GM12878 (cell line): ENCODE measurements at regions not wholly inside any gene's neighbourhood (a gene's known extent, or its start where the extent isn't known, plus 50 kb on each side); places are given as distances from the start of the nearest gene placed in this dataset.

ENCODE experiments used
- BHLHE40 ChIP-seq, 2 experiments: fragments of 450-650 bp in 1 of 2; IDR thresholded peaks; 2 replicates each; pipeline ENCODE4 v1.6.1; 2011 to 2017; ENCODE audit warnings: low read depth in 2 of 2, borderline replicate concordance in 1 of 2, improper control_type of control experiment in 1 of 2, low read length in 1 of 2, mild to moderate bottlenecking in 1 of 2
- CBFB ChIP-seq: IDR thresholded peaks from 2 replicates; pipeline ENCODE4 v1.6.1; 2016; ENCODE audit warnings: antibody characterized with exemption, low read depth
- DPF2 ChIP-seq: fragments of 450-650 bp; IDR thresholded peaks from 2 replicates; pipeline ENCODE4 v1.6.1; 2017; ENCODE audit warnings: mild to moderate bottlenecking
- E2F8 ChIP-seq: fragments of 450-650 bp; IDR thresholded peaks from 2 replicates; pipeline ENCODE4 v1.6.1; 2018; ENCODE audit warnings: mild to moderate bottlenecking, low read depth, moderate library complexity; ENCODE audit not compliant: partially characterized antibody
- IKZF1 ChIP-seq: fragments of 450-650 bp; conservative IDR thresholded peaks from 2 replicates; pipeline ENCODE4 v1.6.1; 2017; ENCODE audit warnings: antibody characterized with exemption, mild to moderate bottlenecking
- IRF3 ChIP-seq: fragments of 450-650 bp; IDR thresholded peaks from 2 replicates; pipeline ENCODE4 v1.6.1; 2014; ENCODE audit warnings: mild to moderate bottlenecking
- MEF2A ChIP-seq: IDR thresholded peaks from 2 replicates; pipeline ENCODE4 v1.6.1; 2011; ENCODE audit warnings: low read depth, mild to moderate bottlenecking, low read length, moderate library complexity; ENCODE audit not compliant: insufficient read depth
- MLLT1 ChIP-seq: fragments of 450-650 bp; IDR thresholded peaks from 2 replicates; pipeline ENCODE4 v1.6.1; 2016; ENCODE audit warnings: mild to moderate bottlenecking
- NFYB ChIP-seq: IDR thresholded peaks from 2 replicates; pipeline ENCODE4 v1.6.1; 2011; ENCODE audit warnings: low read depth, mild to moderate bottlenecking, low read length, improper control_type of control experiment, moderate library complexity; ENCODE audit not compliant: insufficient read depth
- NKRF ChIP-seq: fragments of 450-650 bp; conservative IDR thresholded peaks from 2 replicates; pipeline ENCODE4 v1.6.1; 2017; ENCODE audit warnings: mild to moderate bottlenecking, moderate library complexity
- NR2C2 ChIP-seq: IDR thresholded peaks from 2 replicates; pipeline ENCODE4 v1.6.1; 2011; ENCODE audit warnings: borderline replicate concordance, low read depth; ENCODE audit not compliant: control insufficient read depth, insufficient read length
- RAD21 ChIP-seq: IDR thresholded peaks from 2 replicates; pipeline ENCODE4 v1.6.1; 2011; ENCODE audit warnings: mild to moderate bottlenecking, low read depth, low read length, moderate library complexity; ENCODE audit not compliant: insufficient read depth
- SMARCA5 ChIP-seq: fragments of 450-650 bp; IDR thresholded peaks from 2 replicates; pipeline ENCODE4 v1.6.1; 2017; ENCODE audit warnings: mild to moderate bottlenecking
- SREBF2 ChIP-seq: IDR thresholded peaks from 2 replicates; pipeline ENCODE4 v1.6.1; 2012; ENCODE audit warnings: mild to moderate bottlenecking, low read length
- YBX1 ChIP-seq: fragments of 450-650 bp; IDR thresholded peaks from 2 replicates; pipeline ENCODE4 v1.6.1; 2016; ENCODE audit warnings: antibody characterized with exemption

GRCh38 chr14:42322531-42323284, 716.0 kb downstream of the LRFN5 start (continued):
- TF ChIP-seq IKZF1 (peak; percentile 70), CBFB (no peak), SREBF2 (no peak), RAD21 (no peak), DPF2 (0 out of 2 replicates have a peak, but pooled peaks have one; percentile 34), NFYB (no peak), NR2C2 (no peak), NKRF (no peak), YBX1 (no peak), SMARCA5 (no peak), BHLHE40 (IDR thresholded peaks at IDR 0.05; ENCODE audit: borderline replicate concordance in 1 of 2, low read depth in 2 of 2, low read length in 1 of 2) (no peak), MEF2A (no peak), MLLT1 (no peak), E2F8 (no peak), IRF3 (no peak)
